Kasumi-1 (cell line): ENCODE measurements at regions not wholly inside any gene's neighbourhood (a gene's known extent, or its start where the extent isn't known, plus 50 kb on each side); places are given as distances from the start of the nearest gene placed in this dataset.
A peak's percentile ranks its signal among the peaks of the same experiment; 100 is the strongest.
"Not testable (repeated sequence)": the region's sequence is repeated elsewhere in the genome, so short reads cannot be mapped to it uniquely, and the experiment has no call there.

ENCODE experiments used
- DNase-seq, 2 experiments: peaks; one replicate each; lab custom pipeline; 2025; lab: John Stamatoyannopoulos, UW

- no peak for DNase-seq
Observed at GRCh38 chr3:174336784-174337183, 522.4 kb upstream of the NAALADL2 start.

- peak; percentile 46 to 54 for DNase-seq
Observed at GRCh38 chr3:174337227-174337626, 521.9 kb upstream of the NAALADL2 start.

GRCh38 chr3:174340624-174341587 lies 518.2 kb upstream of the NAALADL2 start:
- DNase-seq: no peak

GRCh38 chr3:174342171-174342570 lies 517.0 kb upstream of the NAALADL2 start:
- DNase-seq: no peak

GRCh38 chr3:174342941-174343501 lies 516.1 kb upstream of the NAALADL2 start:
- no peak for DNase-seq

GRCh38 chr3:174346141-174346540 lies 513.0 kb upstream of the NAALADL2 start:
- no peak for DNase-seq

GRCh38 chr3:174346571-174346970 lies 512.6 kb upstream of the NAALADL2 start:
- no peak for DNase-seq

- DNase-seq: no peak
Observed at GRCh38 chr3:174347474-174348138, 511.5 kb upstream of the NAALADL2 start.

GRCh38 chr3:174352227-174352626 lies 506.9 kb upstream of the NAALADL2 start:
- DNase-seq: no peak

GRCh38 chr3:174355505-174355904 lies 503.6 kb upstream of the NAALADL2 start:
- DNase-seq: peak; percentile 75 to 78

- no peak for DNase-seq
Observed at GRCh38 chr3:174356596-174356995, 502.5 kb upstream of the NAALADL2 start.

GRCh38 chr3:174358252-174358651 lies 500.9 kb upstream of the NAALADL2 start:
- DNase-seq: no peak

- no peak for DNase-seq
Observed at GRCh38 chr3:174362556-174362955, 496.6 kb upstream of the NAALADL2 start.

- DNase-seq: no peak
Observed at GRCh38 chr3:174363256-174363655, 495.9 kb upstream of the NAALADL2 start.

GRCh38 chr3:174365796-174366195 lies 493.3 kb upstream of the NAALADL2 start:
- no peak for DNase-seq

GRCh38 chr3:174366904-174367303 lies 492.2 kb upstream of the NAALADL2 start:
- DNase-seq: not testable (repeated sequence)

GRCh38 chr3:174376346-174376745 lies 482.8 kb upstream of the NAALADL2 start:
- DNase-seq: no peak

- no peak for DNase-seq
Observed at GRCh38 chr3:174377096-174377495, 482.0 kb upstream of the NAALADL2 start.

GRCh38 chr3:174377684-174378083 lies 481.4 kb upstream of the NAALADL2 start:
- DNase-seq: no peak

- no peak for DNase-seq
Observed at GRCh38 chr3:174382878-174383277, 476.3 kb upstream of the NAALADL2 start.

GRCh38 chr3:174387736-174388135 lies 471.4 kb upstream of the NAALADL2 start:
- no peak for DNase-seq

- peak; percentile 49 to 52 for DNase-seq
Observed at GRCh38 chr3:174397848-174398247, 461.3 kb upstream of the NAALADL2 start.

GRCh38 chr3:174398761-174399160 lies 460.4 kb upstream of the NAALADL2 start:
- no peak for DNase-seq
